IPS DF 19.7 (cell line): ENCODE measurements at regions not wholly inside any gene's neighbourhood (a gene's known extent, or its start where the extent isn't known, plus 50 kb on each side); places are given as distances from the start of the nearest gene placed in this dataset.

Experiments used
- DNase-seq: peaks from one replicate; pipeline ENCODE4 v3.0.0-alpha.2; 2013; ENCODE audit warnings: low read depth, low spot score

DNA sequence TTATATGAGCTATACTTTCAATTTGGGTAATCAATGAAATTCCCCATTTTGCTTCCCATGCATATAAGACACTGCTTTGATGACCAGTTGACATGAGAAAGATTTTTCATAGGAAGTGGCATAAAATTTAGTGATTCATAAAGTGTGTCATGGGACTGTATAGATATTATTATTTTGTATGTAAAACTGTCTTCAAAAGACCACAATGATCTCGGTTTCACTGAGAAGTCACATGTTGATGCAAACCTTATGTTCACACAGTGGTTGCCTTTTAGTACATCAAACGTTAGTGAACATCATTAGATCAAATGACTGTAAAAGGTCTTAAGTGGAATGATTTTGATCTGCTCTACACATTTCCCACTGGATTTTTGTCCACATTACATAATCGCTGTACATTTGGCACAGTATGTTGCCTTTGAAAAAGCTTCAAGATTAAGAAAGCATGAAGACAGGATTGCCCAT, 349.2 kb upstream of the MEF2C start:
- no peak for DNase-seq

DNA sequence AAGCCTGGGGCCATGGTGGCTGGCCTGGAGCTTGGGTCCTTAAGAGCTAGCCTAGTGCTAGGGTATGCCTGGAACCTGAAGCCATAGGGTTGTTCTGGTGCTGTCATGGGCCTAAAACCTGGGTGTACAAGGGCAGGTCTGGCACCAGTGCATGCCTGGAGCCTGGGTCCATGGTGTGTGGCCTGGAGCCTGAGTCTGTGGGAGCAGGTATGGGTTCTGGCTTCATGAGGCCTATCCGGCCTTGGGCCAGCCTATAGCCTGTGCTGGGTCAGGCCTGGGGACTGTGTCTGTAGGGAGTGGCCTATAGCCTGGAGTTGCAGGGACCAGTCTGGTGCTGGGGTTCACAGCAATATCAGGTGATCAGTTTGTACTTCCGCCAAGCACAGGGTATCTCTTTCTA, 347.2 kb upstream of the MEF2C start:
- DNase-seq = no peak

DNA sequence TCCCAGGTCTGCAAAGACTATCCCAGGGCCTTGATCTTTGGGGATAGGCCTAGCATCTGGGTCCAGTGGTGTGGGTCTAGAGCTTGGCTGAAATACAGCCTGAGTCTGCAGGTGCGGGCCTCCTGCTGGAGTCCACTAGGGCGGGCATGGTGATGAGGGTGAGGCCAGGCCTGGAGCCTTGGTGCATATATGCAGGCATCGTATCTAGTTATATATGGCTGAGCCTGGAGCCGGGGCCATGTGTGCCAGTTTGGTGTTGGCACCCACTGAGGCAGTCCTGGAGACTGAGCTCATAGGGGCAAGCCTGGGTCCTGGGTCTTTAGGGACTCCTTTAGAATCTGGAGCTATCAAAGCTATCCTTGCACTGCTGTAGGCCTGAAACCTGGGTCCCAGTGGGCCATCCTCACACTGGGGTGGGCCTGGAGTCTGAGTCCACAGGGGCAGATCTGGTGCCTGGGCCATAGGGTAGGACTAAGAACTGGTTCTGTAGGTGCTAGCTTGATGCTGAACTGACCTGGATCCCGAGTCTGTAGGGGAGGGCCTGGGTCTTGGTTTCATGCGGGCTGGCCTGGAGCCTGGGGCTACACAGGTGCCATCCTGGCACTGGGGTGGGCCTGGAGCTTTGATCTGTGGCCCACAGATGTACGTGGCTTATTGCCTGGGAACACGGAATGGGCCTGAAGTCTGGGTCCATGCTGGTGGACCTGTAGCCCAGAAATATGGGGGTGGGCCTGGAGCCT, 346.5 kb upstream of the MEF2C start:
- no peak for DNase-seq

DNA sequence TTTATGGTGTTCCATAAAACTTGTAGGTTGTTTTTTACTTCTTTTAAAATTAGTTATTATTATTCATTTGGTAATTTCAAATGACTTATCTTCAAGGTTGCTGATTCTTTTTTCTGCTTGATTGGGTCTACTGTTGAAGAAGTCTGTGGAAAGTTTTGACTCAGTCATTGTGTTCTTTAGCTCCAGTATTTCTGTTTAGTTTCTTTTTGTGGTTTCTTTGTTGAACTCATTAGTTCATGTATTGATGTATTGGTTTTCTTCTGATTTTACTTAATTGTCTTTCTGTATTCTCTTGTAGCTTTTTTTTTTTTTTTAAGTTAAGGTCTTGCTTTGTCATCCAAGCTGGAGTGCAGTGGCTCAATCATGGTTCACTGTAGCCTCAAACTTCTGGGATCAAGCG, 345.4 kb upstream of the MEF2C start:
- DNase-seq = no peak

DNA sequence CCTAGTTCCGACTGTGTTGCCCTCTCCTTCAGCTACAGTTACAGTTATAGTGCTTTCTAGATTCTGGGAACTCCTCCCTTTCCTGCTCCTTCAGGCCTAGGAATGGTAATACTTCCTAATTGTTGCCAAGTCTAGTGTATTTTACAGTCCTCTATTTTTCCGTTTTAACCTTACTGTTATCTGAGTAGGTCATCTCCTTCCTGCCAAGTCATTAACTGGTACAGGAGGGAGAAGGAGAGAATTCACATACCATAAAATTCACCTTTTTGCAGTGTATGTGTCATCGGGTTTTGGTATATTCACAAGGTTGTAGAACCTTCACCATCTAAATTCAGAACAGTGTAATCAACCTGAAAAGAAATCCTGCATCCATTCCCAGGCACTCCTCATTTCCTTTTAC, 335.4 kb upstream of the MEF2C start:
- DNase-seq = no peak

DNA sequence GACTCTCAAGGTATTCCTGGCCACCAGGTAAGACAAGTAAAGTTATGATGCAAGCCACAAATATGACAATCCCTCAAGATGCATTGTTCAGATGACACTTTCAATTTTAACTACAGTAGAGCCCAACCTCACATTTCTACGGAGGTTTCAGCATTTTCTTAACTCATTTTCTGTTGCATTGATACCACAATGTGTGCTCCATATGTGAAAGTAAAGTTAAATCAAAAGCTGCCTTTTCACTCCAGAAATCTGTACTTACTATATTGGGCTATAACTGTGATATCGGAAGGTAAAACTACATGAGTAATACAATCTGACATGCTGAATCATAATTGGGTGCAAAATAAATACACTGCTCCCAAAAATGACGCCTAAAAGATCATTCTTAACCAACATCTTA, 333.6 kb upstream of the MEF2C start:
- DNase-seq = no peak

DNA sequence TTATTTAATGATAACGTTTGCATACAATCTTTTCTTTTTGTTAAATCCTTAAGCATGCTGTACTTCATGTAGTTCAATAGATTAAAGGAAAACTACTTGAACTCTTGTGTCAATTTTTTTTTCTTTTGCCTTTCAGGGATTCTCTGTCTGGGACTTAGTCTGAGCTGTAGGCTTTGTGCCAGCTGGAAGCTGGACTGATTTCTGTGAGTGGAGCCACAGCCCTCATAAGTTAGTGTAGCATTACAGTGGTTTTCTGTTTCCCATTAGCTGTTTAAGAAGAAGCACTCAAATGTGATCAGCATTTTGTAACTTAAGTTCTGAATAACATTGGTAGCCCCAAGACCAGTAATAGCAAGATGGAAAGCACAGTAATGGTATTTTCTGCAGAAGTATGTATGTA, 330.6 kb upstream of the MEF2C start:
- DNase-seq = no peak

DNA sequence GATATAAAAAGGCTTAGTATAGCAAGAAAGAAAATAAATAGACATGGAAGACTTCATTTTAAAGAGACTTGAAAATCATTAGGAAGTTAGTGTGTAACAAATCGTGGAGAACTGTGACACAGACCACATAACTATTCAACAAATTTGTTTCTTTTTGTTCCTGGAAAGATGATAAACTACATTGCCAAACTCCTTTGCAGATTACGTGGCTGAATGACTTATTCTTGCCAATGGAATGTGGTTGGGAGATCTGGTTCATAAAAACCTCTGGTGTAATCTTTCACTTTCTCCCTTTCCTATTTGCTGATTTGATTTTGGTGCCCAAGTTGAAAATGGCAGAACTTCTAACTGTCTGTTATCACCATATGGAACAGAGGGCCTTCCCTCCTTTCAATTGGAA, 328.9 kb upstream of the MEF2C start:
- DNase-seq = no peak

DNA sequence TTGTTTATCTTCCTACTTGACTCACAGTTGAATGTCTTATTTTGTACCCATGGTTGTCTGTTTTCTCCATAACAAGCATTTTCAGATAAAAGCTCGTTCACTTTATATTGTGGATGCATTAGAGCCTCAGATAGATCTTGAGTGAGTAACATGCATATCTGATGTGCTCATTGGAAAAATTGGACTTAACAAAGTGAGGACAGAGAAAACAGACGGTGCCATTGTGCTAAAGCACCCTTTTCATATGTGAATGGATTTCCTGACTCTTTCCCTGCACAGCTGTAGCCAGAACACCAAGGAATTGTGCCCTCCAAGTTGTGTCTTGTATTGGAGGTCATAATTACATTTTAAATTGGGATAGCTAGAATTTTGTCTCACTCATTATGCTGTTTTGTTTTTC, 325.8 kb upstream of the MEF2C start:
- no peak for DNase-seq

DNA sequence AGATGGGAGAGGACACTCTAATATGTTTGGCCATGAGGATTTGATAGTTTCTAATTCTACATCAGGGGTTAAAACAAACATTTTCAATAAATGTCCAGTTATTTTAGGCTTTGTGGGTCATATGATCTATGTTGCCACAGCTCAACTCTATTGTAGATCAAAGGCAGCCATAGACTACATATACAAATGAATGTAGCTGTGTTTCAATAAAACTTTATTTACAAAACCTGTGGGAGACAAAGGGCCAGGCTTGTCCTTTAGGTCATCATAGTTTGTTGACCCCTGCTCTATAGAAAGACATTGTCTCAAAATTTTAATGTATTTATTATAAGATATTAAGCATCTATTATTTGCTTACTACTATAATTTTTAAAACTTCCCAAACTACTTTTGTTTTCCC, 325.4 kb upstream of the MEF2C start:
- DNase-seq = no peak

DNA sequence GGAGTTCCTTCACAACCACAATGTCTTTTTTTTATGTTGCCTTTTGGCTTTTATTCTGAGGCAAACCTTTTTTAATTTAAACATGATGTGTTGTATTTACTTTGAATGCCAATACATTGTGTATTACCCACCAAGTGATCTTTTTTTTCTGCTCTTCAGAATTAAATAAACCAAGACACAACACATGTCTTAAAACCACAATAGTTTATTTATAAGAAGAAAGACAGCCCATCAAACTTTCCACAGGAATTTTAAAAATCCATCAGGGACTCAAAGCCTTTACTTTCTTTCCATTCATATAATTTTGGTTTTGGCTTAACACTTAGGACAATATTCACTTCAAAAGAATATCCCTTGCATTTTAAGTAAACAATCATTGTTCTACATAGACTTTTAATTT, 321.8 kb upstream of the MEF2C start:
- no peak for DNase-seq

DNA sequence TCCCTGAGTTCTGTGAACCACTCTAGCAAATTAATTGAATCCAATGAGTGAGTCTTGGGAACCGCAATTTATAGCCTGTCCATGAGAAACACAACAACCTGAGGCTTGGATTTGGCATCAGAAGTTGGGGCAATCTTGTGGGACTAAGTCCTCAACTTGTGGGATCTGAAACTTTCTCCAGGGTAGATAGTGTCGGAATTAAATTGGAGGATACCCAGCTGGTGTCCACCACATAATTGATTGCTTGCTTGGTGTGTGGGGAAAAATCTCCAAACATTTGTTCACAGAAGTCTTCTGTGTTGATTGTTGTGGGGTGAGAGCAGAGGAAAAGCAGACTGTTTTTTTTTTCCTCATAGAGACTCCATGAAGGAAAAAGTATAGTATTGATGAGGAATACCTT, 320.6 kb upstream of the MEF2C start:
- DNase-seq = no peak

DNA sequence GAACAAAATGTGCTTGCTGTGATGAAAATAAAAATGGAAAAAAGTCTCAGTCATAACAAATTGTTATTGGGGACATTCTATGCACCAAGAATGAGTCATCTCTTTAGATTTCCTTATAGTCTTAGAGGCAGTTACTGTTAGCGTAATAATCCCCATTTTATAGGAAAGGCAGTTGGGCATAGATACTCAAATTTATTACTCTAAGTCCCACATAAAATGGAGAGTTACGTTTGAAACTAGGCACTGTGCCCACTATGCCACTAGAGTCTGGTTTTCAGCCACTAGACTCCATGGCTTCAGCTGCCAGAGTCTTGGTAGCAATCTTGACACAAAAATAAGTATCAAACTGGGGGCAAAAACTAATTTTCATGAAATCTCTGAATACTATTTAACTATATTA, 317.9 kb upstream of the MEF2C start:
- DNase-seq = no peak

DNA sequence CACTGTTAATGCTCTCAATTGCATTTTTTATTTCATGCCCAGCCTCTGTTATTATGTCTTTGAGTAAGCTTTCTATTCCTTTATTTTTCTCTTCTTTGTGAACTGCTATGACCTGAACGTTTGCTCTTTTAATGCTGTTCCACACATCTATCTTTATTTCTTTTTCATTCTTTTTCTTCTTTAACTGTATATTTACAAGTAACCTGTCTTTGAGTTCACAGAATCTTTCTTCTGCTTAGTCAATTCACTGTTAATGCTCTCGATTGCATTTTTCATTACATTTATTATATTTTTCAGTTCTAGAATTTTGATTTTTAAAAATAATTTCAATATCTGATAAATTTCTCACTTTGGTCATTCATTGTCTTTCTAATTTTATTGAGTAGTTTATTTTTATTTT, 316.3 kb upstream of the MEF2C start:
- no peak for DNase-seq

DNA sequence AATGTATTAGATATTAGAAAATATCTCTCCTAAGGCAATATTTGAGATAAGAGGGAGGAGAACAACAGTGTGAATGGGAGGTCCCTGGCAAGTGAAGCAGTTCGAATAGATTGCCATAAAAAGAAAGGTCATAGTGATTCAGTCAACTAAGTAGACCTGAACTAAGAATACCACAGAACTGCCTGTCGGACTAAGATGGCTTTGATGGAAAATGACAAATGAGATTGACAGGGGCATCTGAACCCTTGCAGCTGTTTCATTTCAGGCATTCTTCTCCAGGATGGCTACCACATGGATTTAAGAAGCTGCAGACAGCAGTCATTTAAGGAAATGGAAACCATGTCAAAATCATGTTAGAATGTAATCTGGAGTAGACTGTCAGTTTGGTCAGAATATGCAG, 308.4 kb upstream of the MEF2C start:
- no peak for DNase-seq

DNA sequence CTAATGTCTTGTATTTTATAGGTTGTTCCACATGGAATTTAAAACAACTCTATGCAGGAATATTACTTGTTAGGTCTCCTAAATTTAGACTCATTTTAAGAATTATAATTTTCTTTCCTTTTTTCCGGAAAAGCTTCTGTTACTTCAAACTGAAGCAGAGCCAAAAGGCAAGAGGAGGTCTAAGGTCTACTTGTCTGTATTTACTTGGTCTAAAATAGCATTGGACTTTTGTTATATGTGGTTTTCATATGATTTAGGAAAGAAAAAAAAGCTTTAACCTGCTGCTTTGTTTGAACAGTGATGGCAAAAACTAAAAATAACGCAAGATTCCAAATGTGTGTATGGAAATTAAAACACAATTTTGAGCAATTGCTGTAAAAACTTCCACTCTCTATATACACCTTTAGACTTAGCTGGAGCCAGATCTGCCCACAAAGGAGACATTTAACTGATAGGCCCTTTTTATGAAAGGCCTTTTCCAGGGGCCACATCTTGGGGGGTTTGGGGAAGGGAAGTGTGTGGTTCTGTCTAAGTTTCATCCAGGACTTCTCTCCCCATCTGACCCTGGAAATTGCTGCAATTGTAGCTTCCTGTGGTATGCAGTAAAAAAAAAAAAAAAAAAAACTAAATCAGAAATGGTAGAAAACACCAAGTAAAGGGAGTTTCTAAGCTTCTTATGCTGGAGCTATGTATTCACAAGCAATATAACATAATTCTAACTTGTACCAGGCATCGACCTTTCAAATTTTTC, 307.7 kb upstream of the MEF2C start:
- no peak for DNase-seq

DNA sequence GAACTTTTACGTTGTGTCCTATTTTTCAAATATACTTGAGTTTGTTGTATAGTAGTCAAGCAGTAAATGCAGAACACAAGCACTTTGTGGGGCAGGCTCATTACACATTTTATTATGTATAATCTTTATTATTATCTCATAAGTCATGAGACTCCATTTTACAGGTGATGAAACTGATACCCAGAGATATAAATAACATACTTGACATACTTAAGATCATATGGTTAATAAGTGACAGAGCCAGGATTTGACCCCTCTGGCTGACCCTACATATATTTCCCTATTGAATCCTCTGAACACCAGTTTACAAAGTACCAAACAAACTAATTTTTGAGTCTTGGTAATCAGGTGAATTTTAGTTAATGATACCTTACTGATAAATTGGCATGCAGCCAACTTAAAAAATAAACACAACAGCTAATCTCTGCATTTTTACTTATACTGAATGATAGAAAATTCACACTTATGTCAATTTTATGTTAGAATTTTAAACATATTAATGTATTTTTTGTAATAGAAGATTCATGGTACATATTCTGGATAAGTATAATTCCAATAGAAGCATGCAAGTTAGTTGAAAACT, 305.0 kb upstream of the MEF2C start:
- no peak for DNase-seq

DNA sequence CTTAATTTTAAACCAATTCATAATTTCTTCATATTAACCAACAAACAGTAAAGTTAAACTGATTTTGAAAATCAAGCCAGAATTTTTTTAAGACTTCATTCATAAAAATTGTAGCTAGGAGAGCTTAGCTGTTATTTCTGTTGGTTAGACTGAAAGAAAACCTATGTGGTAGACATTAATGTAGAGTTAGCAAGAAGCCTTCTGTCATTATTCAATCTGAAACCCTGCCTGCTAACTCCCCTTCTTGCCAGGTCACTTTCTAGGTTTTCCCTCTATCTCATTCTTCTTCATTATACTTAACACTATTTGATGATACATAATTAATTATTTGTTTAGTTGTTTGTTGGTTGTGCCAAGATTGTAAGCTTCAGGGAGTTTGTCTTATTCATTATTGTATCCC, 304.3 kb upstream of the MEF2C start:
- no peak for DNase-seq

DNA sequence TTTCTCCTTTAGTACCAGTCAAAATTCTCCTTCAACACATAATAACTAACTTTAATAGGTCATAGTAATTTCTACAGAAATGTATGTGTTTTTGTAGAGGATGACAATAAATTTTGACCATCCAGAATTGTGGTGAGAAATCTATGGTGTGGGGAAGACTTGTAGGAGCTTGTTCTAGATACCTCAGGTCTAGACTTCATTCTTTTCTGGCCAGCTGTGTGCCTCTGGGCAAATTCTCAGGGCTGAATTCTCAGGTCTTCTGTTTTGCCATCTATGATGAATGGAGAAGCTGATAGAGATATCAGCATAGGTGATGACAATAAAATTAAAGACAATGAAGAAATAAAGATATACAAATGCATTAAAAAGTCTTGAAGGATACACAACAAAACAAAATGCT, 298.6 kb upstream of the MEF2C start:
- no peak for DNase-seq

DNA sequence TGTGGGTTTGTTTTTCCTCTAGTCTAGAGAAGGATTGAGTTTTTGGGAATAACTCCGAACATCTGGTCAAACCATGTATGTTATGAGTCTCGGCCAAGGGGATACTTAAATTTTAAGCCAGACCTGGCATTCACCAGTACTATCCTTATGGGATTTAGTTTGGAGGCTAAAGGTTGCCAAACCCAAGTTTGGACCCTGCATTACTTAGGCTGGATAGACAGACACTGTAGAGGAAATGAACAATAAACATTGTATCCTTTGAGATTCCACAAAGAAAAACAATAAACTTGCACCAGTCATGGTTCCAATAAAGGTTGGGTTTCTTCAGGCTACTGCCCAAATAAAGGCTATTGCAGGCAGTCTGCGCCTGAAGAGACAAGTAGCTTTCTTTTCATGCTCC, 296.7 kb upstream of the MEF2C start:
- DNase-seq = no peak

DNA sequence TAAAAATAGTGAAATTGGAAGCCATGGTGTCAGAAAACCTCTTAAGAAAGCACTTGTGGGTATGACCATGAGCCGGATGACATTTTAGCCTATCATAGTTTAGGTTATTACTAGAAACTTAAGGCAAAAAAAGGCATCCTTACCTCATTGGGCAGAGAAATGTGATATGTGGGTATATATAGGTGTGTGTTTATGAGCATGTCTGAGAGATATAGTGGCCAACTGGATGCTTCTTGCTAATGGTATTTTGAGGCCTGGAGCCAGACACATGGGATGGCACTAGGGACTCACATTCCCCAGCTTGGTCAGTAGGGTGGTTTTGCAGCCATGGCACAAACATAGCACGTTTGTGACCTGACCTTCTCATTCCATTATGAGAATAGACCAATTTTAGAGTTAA, 295.6 kb upstream of the MEF2C start:
- DNase-seq = no peak

DNA sequence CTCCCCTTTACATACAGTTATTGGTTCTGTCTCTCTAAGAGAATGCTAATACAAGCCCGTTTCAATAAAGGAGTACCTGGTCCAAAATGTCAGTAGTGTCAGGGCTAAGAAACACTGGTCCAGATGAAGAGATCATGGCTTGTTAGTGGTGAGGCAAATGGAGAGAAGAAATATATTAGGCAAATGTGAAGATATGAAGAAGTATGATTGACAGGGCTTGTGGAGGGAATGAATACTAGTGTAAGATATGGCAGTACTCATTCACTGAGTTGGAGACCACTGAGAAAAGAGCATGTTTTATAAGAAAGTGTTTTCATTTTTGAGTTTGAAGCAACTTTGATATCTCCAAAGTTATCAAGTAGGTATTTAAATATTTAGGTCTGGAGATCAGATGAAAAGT, 290.5 kb upstream of the MEF2C start:
- DNase-seq = no peak

DNA sequence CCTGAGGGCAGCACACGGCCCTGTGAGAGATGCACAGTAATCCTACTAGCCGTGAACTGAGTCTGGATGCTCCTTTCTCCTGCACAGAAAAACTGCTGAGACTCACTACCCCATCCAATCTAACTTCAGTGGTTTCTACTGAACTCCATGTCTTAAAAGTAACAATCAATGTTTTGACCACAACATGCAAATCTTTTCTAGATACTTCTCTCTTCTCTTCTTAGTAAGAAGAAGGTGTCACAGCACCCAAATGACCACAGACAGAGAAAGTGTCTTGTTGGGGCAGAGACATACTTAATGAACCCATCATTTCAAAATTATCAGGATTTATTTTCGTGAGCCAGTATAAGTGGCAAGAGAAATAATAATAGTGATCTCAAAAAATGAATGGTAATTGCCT, 285.8 kb upstream of the MEF2C start:
- no peak for DNase-seq
